Heart left ventricle (tissue), 13 donors: ENCODE measurements at regions not wholly inside any gene's neighbourhood (a gene's known extent, or its start where the extent isn't known, plus 50 kb on each side); places are given as distances from the start of the nearest gene placed in this dataset.

Experiments used
- POLR2A ChIP-seq, 2 donors: fragments of 450-650 bp; IDR thresholded peaks; one replicate each; pipeline ENCODE4 v1.6.1; 2017; ENCODE audit warnings: antibody characterized with exemption in 2 of 2, mild to moderate bottlenecking in 2 of 2, moderate library complexity in 2 of 2
- TF ChIP-seq, protein P1 (sequence below), 12 donors: fragments of 200-600 bp; sonication (generic) in 4 of 12; IDR thresholded peaks; one replicate each; pipeline versions ENCODE4 v1.5.0 to v1.8.0; 2018 to 2022; ENCODE audit warnings: antibody characterized with exemption in 12 of 12, mild to moderate bottlenecking in 5 of 12
- donor health status: ischemic (EF 13 %, LVEDD 7.1; RV severe dilation, severe dysfunction).
- donor health status: DM: no; HTN: yes; CAD: no.
- donor health status: DM: no; HTN: no; CAD: no.
- donor health status: ischemic (EF 25% LVEDD 6.9; RV normal size, moderate dysfunction).
- donor health status: ischemic (EF 25% LVEDD 5.7; RV mildly dilated, moderate dysfunction).
- donor health status: ischemic (EF 35%, LVEDD 5.7; RV mildly dilated, moderate dysfunction).
- donor health status: nonischemic (EF 11% LVEDD 7.7; RV severe dilation, severe dysfunction).
- donor health status: DM: yes; HTN: yes; CAD: no.
- donor health status: PGD.
- donor health status: ischemic (EF 29% LVEDD 5.4; RV normal size, mild dysfunction).
- donor health status: nonischemic (EF 23%, LVEDD 6.1; RV moderate dilation, normal function).

DNA sequence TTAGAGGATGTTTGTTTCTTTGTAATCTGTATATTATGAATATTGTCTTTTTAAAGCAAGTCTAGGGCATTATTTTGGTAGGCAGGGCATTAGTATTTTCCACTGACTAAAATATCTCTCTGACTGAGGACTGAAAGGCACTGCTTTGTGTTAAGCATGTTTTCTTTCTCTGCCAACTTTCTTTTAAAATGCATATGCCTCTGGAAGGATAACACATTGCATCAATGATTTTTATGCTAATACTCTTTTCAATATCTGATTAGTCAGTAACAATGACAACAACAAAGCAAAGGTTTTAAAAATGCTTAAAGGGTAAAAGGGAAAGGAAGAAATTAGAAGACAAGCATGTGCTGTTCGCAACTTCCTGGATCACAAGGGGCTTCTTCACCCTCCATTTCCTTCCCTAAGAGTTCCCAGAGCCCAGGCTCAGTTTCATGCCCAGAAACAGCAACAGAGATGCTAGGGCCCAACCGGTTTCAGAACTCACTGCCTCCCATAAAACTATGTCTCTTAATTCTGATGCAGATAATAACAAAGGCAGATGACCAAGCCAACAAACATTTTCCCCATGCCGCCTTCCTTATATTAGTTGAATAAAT lies 786.8 kb upstream of the ACVR2A start:
- TF ChIP-seq, protein P1, sequence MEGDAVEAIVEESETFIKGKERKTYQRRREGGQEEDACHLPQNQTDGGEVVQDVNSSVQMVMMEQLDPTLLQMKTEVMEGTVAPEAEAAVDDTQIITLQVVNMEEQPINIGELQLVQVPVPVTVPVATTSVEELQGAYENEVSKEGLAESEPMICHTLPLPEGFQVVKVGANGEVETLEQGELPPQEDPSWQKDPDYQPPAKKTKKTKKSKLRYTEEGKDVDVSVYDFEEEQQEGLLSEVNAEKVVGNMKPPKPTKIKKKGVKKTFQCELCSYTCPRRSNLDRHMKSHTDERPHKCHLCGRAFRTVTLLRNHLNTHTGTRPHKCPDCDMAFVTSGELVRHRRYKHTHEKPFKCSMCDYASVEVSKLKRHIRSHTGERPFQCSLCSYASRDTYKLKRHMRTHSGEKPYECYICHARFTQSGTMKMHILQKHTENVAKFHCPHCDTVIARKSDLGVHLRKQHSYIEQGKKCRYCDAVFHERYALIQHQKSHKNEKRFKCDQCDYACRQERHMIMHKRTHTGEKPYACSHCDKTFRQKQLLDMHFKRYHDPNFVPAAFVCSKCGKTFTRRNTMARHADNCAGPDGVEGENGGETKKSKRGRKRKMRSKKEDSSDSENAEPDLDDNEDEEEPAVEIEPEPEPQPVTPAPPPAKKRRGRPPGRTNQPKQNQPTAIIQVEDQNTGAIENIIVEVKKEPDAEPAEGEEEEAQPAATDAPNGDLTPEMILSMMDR (IDR thresholded peaks at IDR 0.05), result no peak
- TF ChIP-seq POLR2A (IDR thresholded peaks at IDR 0.05), result no peak
